ENCODE measurements at regions not wholly inside any gene's neighbourhood (a gene's known extent, or its start where the extent isn't known, plus 50 kb on each side); places are given as distances from the start of the nearest gene placed in this dataset.

DNA sequence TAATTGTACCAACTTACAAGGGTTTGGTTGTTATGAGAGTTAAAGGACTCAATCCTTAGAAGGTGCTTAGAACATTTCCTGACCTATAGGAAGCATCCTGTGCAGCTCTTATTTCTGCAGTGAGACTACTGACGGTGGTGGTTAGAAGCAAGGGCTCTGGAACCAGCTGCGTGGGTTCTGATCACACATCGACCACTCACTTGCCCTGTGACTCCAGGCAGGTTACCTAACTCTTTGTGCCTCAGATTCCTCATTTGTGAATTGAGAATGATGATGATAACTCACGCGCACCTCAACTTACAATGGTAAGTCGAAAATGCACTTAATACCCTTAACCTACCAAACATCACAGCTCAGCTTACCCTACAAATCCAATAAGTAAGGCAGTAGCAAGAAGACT, 80.7 kb upstream of the SPATA12 start:
- TF ChIP-seq, protein P1, sequence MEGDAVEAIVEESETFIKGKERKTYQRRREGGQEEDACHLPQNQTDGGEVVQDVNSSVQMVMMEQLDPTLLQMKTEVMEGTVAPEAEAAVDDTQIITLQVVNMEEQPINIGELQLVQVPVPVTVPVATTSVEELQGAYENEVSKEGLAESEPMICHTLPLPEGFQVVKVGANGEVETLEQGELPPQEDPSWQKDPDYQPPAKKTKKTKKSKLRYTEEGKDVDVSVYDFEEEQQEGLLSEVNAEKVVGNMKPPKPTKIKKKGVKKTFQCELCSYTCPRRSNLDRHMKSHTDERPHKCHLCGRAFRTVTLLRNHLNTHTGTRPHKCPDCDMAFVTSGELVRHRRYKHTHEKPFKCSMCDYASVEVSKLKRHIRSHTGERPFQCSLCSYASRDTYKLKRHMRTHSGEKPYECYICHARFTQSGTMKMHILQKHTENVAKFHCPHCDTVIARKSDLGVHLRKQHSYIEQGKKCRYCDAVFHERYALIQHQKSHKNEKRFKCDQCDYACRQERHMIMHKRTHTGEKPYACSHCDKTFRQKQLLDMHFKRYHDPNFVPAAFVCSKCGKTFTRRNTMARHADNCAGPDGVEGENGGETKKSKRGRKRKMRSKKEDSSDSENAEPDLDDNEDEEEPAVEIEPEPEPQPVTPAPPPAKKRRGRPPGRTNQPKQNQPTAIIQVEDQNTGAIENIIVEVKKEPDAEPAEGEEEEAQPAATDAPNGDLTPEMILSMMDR (IDR thresholded peaks at IDR 0.05; ENCODE audit: low read depth, low read length) = no peak
- DNase-seq (ENCODE audit: low read depth) = no peak
- H3K4me3 ChIP-seq (ENCODE audit: low read depth, low read length) = no peak overlapping the region

DNA sequence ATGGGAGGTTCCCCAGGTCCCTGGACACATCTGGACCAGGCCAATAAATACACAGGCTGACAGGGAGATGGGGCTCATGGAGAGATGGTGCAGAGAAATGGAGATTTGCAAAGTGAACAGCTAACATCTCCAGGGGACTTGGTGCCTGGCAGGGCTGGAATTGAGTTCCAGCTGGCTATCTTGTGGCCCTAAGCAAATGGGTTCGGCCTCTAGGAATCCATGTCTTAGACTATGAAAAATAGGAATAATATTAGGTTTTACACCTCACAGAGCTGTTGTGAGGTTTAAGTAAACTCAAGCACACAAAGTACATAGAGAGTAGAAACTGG, 82.9 kb upstream of the SPATA12 start:
- no peak overlapping the region for H3K4me3 ChIP-seq (ENCODE audit: low read depth, low read length)
- no peak for TF ChIP-seq POLR2A (IDR thresholded peaks at IDR 0.05; ENCODE audit: extremely low read depth, insufficient read length)
- TF ChIP-seq, protein P1 (IDR thresholded peaks at IDR 0.05; ENCODE audit: low read depth, low read length) = no peak
- no peak for TF ChIP-seq MYC (IDR thresholded peaks at IDR 0.05; ENCODE audit: low read depth, low read length)
- TF ChIP-seq MAX (IDR thresholded peaks at IDR 0.05; ENCODE audit: low read depth, low read length) = no peak
- DNase-seq (ENCODE audit: low read depth) = no peak

- TF ChIP-seq MYC (IDR thresholded peaks at IDR 0.05; ENCODE audit: low read depth, low read length) = no peak
- TF ChIP-seq, protein P1 (IDR thresholded peaks at IDR 0.05; ENCODE audit: low read depth, low read length) = no peak
- no peak for TF ChIP-seq MAX (IDR thresholded peaks at IDR 0.05; ENCODE audit: low read depth, low read length)
- TF ChIP-seq POLR2A (IDR thresholded peaks at IDR 0.05; ENCODE audit: extremely low read depth, insufficient read length) = no peak
- H3K4me3 ChIP-seq (ENCODE audit: low read depth, low read length) = no peak overlapping the region
- DNase-seq (ENCODE audit: low read depth) = peak; percentile 11
Observed at GRCh38 chr3:56976651-56977560, 83.6 kb upstream of the SPATA12 start.

DNA sequence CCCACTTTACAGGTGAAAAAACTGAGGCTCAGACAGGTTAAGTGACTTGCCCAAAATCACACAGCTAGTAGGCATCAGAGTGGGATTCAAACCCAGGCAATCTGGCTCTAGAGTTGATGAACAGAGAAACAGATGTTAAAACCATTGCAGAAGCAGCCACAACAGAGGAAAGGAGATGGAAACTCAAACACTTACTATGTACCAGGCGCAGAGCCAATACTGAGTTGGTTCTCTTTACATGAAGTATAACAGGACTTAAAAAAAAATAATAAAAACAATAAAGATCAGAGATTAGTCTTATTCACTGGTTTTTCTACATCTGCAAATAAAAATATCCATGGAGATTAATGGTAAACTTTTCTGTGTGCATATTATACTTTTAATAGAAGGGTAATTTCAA, 84.9 kb upstream of the SPATA12 start:
- no peak overlapping the region for H3K4me3 ChIP-seq (ENCODE audit: low read depth, low read length)
- DNase-seq (ENCODE audit: low read depth) = no peak
- TF ChIP-seq POLR2A (IDR thresholded peaks at IDR 0.05; ENCODE audit: extremely low read depth, insufficient read length) (no peak), MAX (IDR thresholded peaks at IDR 0.05; ENCODE audit: low read depth, low read length) (no peak), MYC (IDR thresholded peaks at IDR 0.05; ENCODE audit: low read depth, low read length) (no peak)
- TF ChIP-seq, protein P1 (IDR thresholded peaks at IDR 0.05; ENCODE audit: low read depth, low read length) = no peak

GRCh38 chr3:56974247-56974930, 86.1 kb upstream of the SPATA12 start:
- no peak overlapping the region for H3K4me3 ChIP-seq (ENCODE audit: low read depth, low read length)
- no peak for DNase-seq (ENCODE audit: low read depth)
- TF ChIP-seq, protein P1 (IDR thresholded peaks at IDR 0.05; ENCODE audit: low read depth, low read length) = no peak
- TF ChIP-seq POLR2A (IDR thresholded peaks at IDR 0.05; ENCODE audit: extremely low read depth, insufficient read length) (no peak), MAX (IDR thresholded peaks at IDR 0.05; ENCODE audit: low read depth, low read length) (no peak), MYC (IDR thresholded peaks at IDR 0.05; ENCODE audit: low read depth, low read length) (no peak)

Data from NB4 (cell line).